Left renal cortex interstitium (tissue), 4 donors: ENCODE measurements at regions not wholly inside any gene's neighbourhood (a gene's known extent, or its start where the extent isn't known, plus 50 kb on each side); places are given as distances from the start of the nearest gene placed in this dataset.
A peak's percentile ranks its signal among the peaks of the same experiment; 100 is the strongest.

Experiments used
- DNase-seq, 4 donors: peaks; one replicate each; pipeline ENCODE4 v3.0.0-alpha.2; 2013; ENCODE audit warnings: low read depth in 4 of 4, low spot score in 2 of 4, missing footprints in 1 of 4

DNA sequence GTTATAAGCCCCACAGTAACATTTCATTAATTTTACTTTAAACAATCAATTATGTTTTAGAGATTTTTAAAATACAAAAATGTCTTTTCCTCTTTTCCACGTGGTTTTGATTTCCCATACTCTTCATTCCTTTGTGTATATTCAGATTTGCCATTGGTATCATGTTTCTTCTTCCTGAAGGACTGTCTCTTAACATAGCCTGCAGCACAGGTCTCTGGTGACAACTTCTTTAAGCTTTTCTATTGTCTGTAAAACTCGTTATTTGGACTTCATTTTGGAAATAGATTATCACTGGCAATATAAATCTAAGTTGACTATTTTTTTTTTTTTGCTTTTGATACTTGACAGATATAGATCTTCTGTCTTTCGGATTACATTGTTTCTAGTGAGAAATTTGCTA lies 115.2 kb upstream of the KLHL29 start:
- no peak for DNase-seq

DNA sequence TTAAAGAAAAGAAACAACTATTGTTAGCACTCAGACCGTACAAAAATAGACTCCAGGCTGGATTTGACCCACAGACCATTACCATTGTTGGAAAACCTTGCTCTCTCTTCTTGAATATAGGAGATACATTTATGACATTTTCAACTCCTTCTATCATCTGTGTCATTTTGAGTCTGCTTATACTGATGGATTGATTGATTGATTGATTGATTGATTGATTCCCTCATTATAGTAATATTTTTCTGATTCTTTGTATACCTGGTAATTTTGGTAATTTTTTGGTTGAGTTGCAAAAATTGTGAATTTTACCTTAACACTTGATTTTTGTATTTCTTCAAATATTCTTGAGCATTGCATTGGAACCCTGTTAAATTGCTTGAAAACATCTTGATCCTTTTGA lies 114.2 kb upstream of the KLHL29 start:
- DNase-seq = no peak

DNA sequence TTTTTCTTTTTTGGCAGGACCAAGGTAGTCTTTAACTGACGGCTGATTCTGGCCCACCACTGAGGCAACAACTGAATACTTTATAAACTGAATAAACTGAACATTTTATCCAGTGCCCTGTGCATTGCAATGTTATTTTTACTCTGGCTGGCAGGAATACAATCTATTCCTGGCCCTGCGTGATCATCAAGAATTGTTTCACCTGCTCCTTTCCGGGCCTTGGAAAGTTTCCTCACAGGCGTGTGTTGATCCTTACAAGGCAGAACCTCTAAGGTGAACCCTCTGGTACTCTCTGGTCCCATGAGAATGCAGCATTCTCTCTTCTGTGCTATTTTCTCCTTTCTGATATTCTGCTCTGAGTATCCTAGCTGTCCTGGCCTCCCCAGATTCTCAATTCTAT lies 113.7 kb upstream of the KLHL29 start:
- DNase-seq = no peak

DNA sequence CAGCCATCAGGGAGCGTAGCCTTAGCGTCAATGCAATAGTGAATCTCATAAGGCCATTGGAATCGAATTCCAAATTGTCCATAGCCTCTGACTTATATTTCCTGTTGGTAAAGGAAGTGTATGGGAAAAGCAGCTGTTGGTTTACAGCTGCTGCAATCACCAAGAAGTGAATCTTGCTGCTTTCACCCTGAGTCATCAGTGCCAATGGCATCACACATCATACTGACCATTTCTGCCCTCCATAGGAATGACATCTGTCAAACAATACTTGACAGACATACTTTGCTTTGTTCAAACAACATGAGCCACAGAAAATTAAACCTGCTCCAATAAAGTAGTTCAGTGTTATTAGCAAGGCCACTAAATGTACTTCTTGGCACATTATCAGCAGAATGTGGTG lies 111.2 kb upstream of the KLHL29 start:
- no peak for DNase-seq

GRCh38 chr2:23280401-23280800 lies 104.6 kb upstream of the KLHL29 start:
- DNase-seq = no peak

DNA sequence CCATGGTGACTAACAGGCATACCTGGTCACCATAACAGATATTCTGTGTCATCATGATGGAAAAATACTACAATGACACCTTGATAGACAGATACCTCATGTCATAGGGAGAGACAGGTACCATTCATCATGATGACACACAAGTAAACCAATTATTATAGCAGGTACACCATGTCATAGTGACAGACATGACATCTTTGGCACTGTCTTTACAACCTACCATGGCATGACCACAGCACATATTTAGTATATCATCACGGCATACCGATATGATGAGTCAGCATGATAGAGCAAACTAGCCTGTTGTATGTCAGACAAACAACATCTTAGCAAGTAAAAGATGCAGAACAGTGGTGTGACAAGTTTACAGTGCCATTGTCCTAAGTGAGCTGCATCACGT lies 101.3 kb upstream of the KLHL29 start:
- no peak for DNase-seq

GRCh38 chr2:23285091-23285800 lies 99.7 kb upstream of the KLHL29 start:
- no peak for DNase-seq

DNA sequence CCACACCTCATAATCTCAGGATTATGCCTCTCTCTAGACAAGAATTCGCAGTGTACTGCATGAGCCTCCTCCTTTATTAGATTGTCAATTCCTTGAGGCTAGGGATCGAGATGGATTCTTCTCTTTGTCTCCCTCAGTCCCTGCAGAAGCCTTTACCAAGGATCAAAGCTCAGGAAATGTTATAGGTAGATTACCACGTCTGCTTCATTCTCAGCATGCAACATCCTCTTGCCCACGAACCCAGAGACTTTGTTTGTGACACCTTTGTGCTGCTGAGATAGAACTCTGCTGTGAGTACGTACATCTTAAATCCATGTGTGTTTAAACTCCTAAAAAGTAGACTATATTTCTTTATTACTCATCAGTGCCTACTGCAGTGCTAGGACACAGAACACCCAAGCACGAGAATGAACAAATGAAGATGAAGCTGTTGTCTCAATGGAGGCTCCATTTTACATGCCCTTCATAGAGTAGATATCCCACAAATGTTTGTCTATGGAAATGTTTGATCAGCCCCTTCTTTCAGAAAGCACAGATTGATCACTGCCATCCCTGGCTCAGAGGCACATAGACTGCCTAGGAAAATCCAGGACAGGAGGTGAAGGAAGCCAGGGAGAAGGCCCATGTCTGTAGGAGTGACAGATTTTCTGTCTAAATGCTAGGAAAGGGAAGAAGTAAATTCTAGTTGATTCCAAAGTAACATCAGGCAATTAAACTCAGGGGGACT lies 98.8 kb upstream of the KLHL29 start:
- no peak for DNase-seq

DNA sequence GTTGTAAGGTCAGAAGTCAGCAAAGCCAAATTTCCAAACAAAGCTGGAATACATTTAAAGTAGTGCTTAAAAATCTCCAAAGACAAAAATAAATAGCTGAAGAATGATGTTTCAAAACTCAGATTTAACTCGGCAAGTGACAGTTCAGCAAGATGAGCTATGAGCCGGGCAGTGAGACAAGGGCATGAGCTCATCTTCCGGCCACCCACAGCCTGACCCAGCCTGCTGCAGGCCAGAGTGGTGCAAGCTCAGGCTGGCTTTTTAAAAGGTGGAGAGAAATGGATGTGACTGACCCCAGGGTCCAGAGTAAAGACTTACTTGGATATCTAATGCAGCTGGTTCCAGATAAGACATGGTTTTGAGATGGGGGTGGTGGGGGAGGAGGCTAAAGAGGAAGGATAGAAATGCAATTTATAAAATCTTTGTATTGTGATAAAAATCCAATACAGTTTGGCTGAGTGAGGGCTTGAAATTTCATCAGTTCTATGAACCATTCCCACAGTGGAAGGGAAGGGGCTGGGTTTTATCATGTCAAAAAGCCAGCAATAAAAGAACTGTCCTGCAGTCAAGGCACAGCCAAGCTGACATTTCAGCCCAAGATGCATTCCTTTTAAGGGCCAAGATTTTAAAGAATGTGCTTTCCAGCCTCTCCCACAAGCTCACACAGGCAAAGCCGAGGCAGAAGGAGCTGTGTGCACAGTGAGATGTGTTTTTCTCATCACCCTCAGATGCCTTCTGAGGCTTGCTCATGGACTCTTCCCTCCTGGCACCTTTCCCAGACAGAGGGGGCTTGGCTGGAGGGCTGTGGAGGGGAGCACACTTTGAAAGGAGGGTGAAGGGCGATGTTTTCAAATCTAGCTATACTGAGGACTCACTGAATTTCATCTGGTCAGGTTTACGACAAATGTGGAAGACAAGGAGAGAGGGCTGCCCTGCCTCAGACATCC lies 97.9 kb upstream of the KLHL29 start:
- DNase-seq = peak in 3 of 4 donors; percentile 27 to 47 (median 44)

DNA sequence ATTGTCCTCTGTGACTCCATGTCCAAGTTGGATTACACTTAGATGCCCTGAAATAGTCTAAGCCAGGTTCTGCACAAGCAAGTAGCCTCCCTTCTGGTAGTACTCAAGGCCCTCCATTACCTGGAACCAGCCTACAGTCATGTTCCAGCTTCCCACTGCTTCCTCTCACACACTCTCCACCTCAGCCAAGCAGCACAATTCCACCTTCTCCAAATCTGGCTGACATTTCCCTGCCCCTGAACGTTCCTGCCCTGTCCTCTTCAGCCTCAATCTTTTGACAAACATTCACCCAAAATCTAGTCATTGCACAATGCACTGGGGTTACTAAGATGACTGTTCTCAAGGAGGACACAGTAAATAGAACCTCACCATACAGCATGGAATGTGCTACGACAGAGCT lies 95.3 kb upstream of the KLHL29 start:
- DNase-seq = no peak

GRCh38 chr2:23291239-23291638 lies 93.7 kb upstream of the KLHL29 start:
- no peak for DNase-seq

DNA sequence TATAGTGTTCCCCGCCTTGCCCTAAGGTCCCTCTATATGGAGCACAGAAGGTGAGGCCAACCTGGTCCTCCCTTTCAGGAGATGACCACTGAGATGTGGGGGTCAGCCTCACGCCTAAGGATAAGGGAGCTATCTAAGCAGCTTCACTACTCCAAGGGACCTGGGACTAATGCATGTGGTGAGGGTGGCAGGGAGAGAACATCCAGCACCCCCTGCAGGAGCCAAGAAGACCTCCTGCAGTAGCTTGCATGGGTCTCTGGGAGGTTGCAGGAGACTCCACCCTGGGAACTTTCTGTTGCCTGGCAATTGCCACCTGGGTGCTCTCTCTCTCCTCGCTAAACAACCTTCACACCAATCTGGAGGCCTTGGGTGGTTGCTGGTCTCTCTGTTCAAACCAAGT lies 93.0 kb upstream of the KLHL29 start:
- no peak for DNase-seq

- DNase-seq = no peak
These were observed 91.9 kb upstream of the KLHL29 start for GRCh38 chr2:23293063-23293462.

- no peak for DNase-seq
These were observed 91.2 kb upstream of the KLHL29 start for GRCh38 chr2:23293731-23294130.

- no peak for DNase-seq
These were observed 90.7 kb upstream of the KLHL29 start for GRCh38 chr2:23294238-23294637.

DNA sequence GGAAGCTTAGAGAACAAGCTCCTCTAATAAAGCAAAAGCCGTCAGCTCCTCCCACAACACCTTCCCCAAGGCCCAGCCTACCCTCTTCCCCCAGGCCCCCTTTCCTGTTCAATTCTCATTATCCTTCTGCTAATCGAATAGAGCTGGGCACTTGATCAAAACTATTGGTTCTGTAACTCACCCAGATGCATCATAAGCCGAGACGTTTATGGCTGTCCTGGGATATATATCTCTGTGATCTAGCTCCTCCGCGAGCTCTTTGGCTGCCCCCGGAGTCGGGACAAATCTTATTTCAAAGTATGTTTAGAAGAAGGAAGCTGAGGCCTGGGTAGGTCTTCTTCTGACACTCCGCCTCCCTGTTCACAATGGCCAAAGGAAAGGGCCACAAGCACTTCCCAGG lies 88.3 kb upstream of the KLHL29 start:
- no peak for DNase-seq

DNA sequence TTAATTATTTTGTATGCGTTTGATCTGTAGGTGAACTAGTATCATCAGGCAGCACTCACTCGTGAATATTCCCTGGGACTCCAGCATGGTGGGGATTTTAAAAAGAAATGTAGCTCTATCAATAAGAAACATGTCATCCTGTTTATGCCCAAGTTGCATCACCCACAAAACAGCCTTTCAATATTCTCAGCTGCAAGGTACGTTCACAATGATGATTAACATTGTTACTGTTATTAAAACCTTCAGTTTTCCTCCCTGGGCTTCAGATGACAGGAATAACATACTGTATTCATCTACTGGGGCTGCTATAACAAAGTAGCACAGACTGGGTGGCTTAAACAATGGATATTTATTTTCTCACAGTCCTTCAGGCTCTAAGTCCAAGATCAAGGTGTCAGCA lies 87.9 kb upstream of the KLHL29 start:
- no peak for DNase-seq

DNA sequence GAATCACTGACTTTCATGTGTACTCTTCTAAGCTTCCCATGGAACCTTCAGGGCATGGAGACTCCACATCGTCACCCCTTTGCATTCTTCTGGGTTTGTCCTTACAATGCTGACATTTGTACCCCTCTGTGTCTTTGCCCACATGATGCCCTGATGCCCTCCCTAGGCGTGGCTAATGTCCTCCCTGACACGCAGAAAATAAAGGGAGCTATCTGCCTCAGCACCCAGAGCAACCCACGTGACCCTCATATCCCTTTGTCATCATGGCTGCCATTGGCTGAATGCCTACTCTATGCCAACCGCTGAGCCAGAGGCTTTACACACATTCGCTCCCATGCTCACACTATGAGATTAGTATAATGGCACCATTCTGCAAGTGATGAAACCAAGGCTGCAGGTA lies 86.4 kb upstream of the KLHL29 start:
- DNase-seq = no peak

- no peak for DNase-seq
These were observed 85.3 kb upstream of the KLHL29 start for GRCh38 chr2:23299476-23300195.

DNA sequence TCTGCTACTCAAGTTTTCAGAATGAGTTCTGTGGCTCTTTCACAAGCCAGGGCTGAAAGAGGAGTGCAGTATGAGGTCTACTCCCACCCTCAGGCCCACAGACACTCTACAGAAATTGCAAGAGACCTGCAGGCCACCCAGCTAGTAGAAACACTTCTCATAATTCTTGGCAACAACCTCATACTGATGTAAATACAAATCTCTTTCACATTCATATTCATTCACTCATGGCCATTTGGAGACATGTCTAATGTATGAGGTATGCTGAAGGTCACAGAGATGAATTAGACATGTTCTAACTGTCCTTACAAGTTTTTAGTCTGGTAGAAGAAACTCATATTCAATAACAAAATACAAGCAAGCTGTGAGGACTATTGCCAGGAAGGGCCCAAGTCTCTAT lies 83.8 kb upstream of the KLHL29 start:
- DNase-seq = no peak

DNA sequence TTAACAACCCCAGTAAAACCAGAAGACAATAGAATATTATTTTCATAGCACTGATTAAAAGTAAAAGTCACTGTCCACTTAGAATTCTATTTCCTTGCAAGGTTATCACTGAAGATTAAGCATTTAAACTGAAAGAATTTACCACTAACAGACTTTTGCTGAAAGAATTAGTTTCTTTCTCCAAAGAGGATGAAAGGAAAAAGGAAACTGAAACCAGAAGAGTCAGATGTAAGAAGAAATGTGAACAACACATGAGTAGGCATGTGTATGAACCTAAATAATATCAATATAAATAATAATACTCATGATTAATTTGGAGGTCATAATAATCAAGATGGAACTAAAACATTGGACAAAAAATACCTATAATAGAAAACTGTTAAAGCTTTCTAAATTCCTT lies 82.4 kb upstream of the KLHL29 start:
- no peak for DNase-seq
